ENCODE measurements at regions not wholly inside any gene's neighbourhood (a gene's known extent, or its start where the extent isn't known, plus 50 kb on each side); places are given as distances from the start of the nearest gene placed in this dataset.

DNA sequence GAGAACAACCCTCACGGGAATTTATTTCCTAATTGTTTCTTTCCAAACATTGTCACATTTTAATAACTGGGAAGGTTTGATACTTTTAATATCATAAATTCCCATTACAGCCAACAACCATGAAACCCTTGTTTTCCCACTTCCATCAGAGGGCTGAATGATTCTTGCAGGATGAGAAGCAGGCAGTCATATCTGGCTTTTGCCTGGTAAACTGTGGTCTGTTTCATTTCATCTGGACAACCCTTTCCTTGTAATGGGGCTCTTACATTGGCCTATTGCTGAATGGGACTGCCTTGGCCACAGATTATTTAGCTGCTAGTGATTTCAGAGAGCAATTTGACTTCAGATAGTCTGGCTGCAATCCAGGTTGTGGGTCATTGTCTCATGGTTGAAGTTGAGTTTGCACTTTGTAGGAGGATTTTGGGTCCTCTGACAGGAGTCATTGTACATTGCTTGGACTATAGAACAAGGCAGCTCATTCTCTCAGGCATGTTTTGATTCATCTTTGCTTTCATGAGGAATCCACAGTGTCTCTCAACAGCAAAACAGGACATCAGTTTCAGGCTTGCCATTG lies 754.9 kb upstream of the TSPY4 start:
- TF ChIP-seq POLR2AphosphoS5 (IDR thresholded peaks at IDR 0.05) (no peak), CTCF (IDR thresholded peaks at IDR 0.05 in 8 of 11, conservative IDR thresholded peaks at IDR 0.05 in 3 of 11) (no peak)

All from spleen (tissue), 7 donors.